ENCODE measurements at regions not wholly inside any gene's neighbourhood (a gene's known extent, or its start where the extent isn't known, plus 50 kb on each side); places are given as distances from the start of the nearest gene placed in this dataset.

DNA sequence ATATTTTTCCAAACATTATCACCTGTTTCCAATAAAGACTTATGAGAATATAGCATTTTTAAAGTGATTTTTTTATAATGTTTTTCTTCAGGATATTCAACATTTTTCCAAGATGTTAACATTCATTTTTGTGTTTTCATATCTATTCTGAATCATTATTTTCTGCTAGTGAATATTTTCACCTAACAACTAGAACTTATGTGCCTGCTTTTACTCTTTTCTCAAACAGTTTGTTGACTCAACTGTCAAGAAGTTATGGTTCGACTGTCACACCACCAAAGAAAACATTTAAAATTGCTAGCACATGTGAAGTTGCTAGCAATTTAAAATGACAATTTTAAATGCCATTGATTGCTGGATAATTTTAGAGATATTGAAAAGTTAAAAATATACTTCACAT lies 343.3 kb upstream of the CDH9 start:
- Histone ChIP-seq H3K79me2 (ENCODE audit: insufficient read depth, low read length) (no peaks in the 10 kb centered on the region), H3K4me2 (ENCODE audit: insufficient read depth, low read length) (no peak overlapping the region), H3K27me3 (ENCODE audit: insufficient read depth, low read length, poor library complexity) (no peaks in the 10 kb centered on the region), H3K36me3 (ENCODE audit: insufficient read depth, low read length) (no peaks in the 10 kb centered on the region), H4K20me1 (ENCODE audit: insufficient read depth, low read length) (no peaks in the 10 kb centered on the region), H3K4me3 (ENCODE audit: low read depth in 1 of 2, low read length in 2 of 2) (no peak overlapping the region), H3K9ac (ENCODE audit: low read depth, low read length) (no peak overlapping the region), H3K9me3 (ENCODE audit: insufficient read depth, low read length, severe bottlenecking) (peaks cover 2% of the 10 kb centered on the region), H2AFZ (ENCODE audit: low read depth, low read length) (no peak overlapping the region), H3K27ac (ENCODE audit: low read length) (no peak overlapping the region), H3K4me1 (ENCODE audit: insufficient read depth, low read length) (no peaks in the 10 kb centered on the region)
- no peak for TF ChIP-seq EZH2 (IDR thresholded peaks at IDR 0.05; ENCODE audit: borderline replicate concordance, low read depth, low read length, severe bottlenecking)
- TF ChIP-seq CTCF (IDR thresholded peaks at IDR 0.05; ENCODE audit: borderline replicate concordance, extremely low read depth, low read length, poor library complexity, severe bottlenecking) = no peak
- no peak for ATAC-seq (ENCODE audit: insufficient read depth, low read depth)
- DNase-seq = no peak

DNA sequence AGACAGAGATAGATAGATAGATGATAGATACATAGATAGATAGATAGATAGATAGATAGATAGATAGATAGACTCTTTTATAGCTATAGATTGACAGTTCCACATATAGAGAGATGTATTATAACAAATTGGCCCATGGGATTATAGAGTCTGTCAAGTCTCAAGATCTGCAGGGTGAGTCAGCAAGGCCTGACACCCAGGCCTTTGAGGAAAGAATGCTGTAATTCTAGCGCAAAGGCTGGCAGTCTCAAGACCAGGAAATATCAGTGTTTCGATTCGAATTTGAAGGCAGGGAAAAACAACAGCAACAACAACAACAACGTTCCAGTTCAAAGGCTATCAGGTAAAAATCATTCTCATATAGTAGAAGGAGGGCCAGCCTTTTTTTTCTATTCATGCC lies 339.2 kb upstream of the CDH9 start:
- Histone ChIP-seq H2AFZ (ENCODE audit: low read depth, low read length) (no peak overlapping the region), H3K27ac (ENCODE audit: low read length) (no peak overlapping the region), H3K36me3 (ENCODE audit: insufficient read depth, low read length) (no peaks in the 10 kb centered on the region), H3K9me3 (ENCODE audit: insufficient read depth, low read length, severe bottlenecking) (no peaks in the 10 kb centered on the region), H3K4me2 (ENCODE audit: insufficient read depth, low read length) (no peak overlapping the region), H3K9ac (ENCODE audit: low read depth, low read length) (no peak overlapping the region), H3K79me2 (ENCODE audit: insufficient read depth, low read length) (no peaks in the 10 kb centered on the region), H3K27me3 (ENCODE audit: insufficient read depth, low read length, poor library complexity) (no peaks in the 10 kb centered on the region), H4K20me1 (ENCODE audit: insufficient read depth, low read length) (no peaks in the 10 kb centered on the region), H3K4me1 (ENCODE audit: insufficient read depth, low read length) (no peaks in the 10 kb centered on the region), H3K4me3 (ENCODE audit: low read depth in 1 of 2, low read length in 2 of 2) (no peak overlapping the region)
- DNase-seq (no peak), ATAC-seq (ENCODE audit: insufficient read depth, low read depth) (no peak)
- TF ChIP-seq EZH2 (IDR thresholded peaks at IDR 0.05; ENCODE audit: borderline replicate concordance, low read depth, low read length, severe bottlenecking) (no peak), CTCF (IDR thresholded peaks at IDR 0.05; ENCODE audit: borderline replicate concordance, extremely low read depth, low read length, poor library complexity, severe bottlenecking) (no peak)

GRCh38 chr5:27353970-27354369 lies 315.6 kb upstream of the CDH9 start:
- ATAC-seq (ENCODE audit: insufficient read depth, low read depth) = no peak
- no peaks in the 10 kb centered on the region for H3K27me3 ChIP-seq (ENCODE audit: insufficient read depth, low read length, poor library complexity)
- no peak overlapping the region for H2AFZ ChIP-seq (ENCODE audit: low read depth, low read length)
- no peaks in the 10 kb centered on the region for H3K79me2 ChIP-seq (ENCODE audit: insufficient read depth, low read length)
- no peaks in the 10 kb centered on the region for H3K4me1 ChIP-seq (ENCODE audit: insufficient read depth, low read length)
- H3K36me3 ChIP-seq (ENCODE audit: insufficient read depth, low read length) = no peaks in the 10 kb centered on the region
- H3K9ac ChIP-seq (ENCODE audit: low read depth, low read length) = no peak overlapping the region
- H3K27ac ChIP-seq (ENCODE audit: low read length) = no peak overlapping the region
- H3K4me3 ChIP-seq (ENCODE audit: low read depth in 1 of 2, low read length in 2 of 2) = no peak overlapping the region
- H3K9me3 ChIP-seq (ENCODE audit: insufficient read depth, low read length, severe bottlenecking) = no peaks in the 10 kb centered on the region
- no peaks in the 10 kb centered on the region for H4K20me1 ChIP-seq (ENCODE audit: insufficient read depth, low read length)
- DNase-seq = no peak
- TF ChIP-seq EZH2 (IDR thresholded peaks at IDR 0.05; ENCODE audit: borderline replicate concordance, low read depth, low read length, severe bottlenecking) (no peak), CTCF (IDR thresholded peaks at IDR 0.05; ENCODE audit: borderline replicate concordance, extremely low read depth, low read length, poor library complexity, severe bottlenecking) (no peak)
- H3K4me2 ChIP-seq (ENCODE audit: insufficient read depth, low read length) = no peak overlapping the region

- TF ChIP-seq EZH2 (IDR thresholded peaks at IDR 0.05; ENCODE audit: borderline replicate concordance, low read depth, low read length, severe bottlenecking) = no peak
- no peak for TF ChIP-seq CTCF (IDR thresholded peaks at IDR 0.05; ENCODE audit: borderline replicate concordance, extremely low read depth, low read length, poor library complexity, severe bottlenecking)
- no peak overlapping the region for H3K9ac ChIP-seq (ENCODE audit: low read depth, low read length)
- ATAC-seq (ENCODE audit: insufficient read depth, low read depth) (no peak), DNase-seq (no peak)
- no peaks in the 10 kb centered on the region for H3K4me1 ChIP-seq (ENCODE audit: insufficient read depth, low read length)
- H3K79me2 ChIP-seq (ENCODE audit: insufficient read depth, low read length) = no peaks in the 10 kb centered on the region
- H3K9me3 ChIP-seq (ENCODE audit: insufficient read depth, low read length, severe bottlenecking) = no peaks in the 10 kb centered on the region
- H2AFZ ChIP-seq (ENCODE audit: low read depth, low read length) = no peak overlapping the region
- no peak overlapping the region for H3K4me3 ChIP-seq (ENCODE audit: low read depth in 1 of 2, low read length in 2 of 2)
- H3K36me3 ChIP-seq (ENCODE audit: insufficient read depth, low read length) = no peaks in the 10 kb centered on the region
- no peak overlapping the region for H3K4me2 ChIP-seq (ENCODE audit: insufficient read depth, low read length)
- no peak overlapping the region for H3K27ac ChIP-seq (ENCODE audit: low read length)
- H3K27me3 ChIP-seq (ENCODE audit: insufficient read depth, low read length, poor library complexity) = no peaks in the 10 kb centered on the region
- H4K20me1 ChIP-seq (ENCODE audit: insufficient read depth, low read length) = no peaks in the 10 kb centered on the region
Measured at GRCh38 chr5:27353540-27353939, 315.2 kb upstream of the CDH9 start.

Data from DND-41 (cell line).